Stomach smooth muscle (tissue), 2 donors: ENCODE measurements at regions not wholly inside any gene's neighbourhood (a gene's known extent, or its start where the extent isn't known, plus 50 kb on each side); places are given as distances from the start of the nearest gene placed in this dataset.
"Not testable (repeated sequence)": the region's sequence is repeated elsewhere in the genome, so short reads cannot be mapped to it uniquely, and the experiment has no call there.

Experiments
- H3K27ac ChIP-seq: one replicate; pipeline ENCODE4 v1.7.0; 2013; ENCODE audit warnings: mild to moderate bottlenecking, low read length, inconsistent platforms
- H3K27me3 ChIP-seq, 2 donors: one replicate each; pipeline ENCODE4 v1.7.0; 2013; ENCODE audit warnings: low read length in 2 of 2; ENCODE audit not compliant: insufficient read depth in 2 of 2, control insufficient read depth in 1 of 2
- H3K36me3 ChIP-seq, 2 donors: one replicate each; pipeline ENCODE4 v1.7.0; 2013; ENCODE audit warnings: low read length in 2 of 2; ENCODE audit not compliant: control insufficient read depth in 2 of 2, insufficient read depth in 2 of 2
- H3K4me1 ChIP-seq: one replicate; pipeline ENCODE4 v1.7.0; 2013; ENCODE audit warnings: low read length; ENCODE audit not compliant: control insufficient read depth, insufficient read depth
- H3K4me3 ChIP-seq, 2 donors: one replicate each; pipeline ENCODE4 v1.7.0; 2013; ENCODE audit warnings: low read length in 2 of 2
- H3K9ac ChIP-seq, 2 donors: one replicate each; pipeline ENCODE4 v1.7.0; 2013; ENCODE audit warnings: low read length in 2 of 2, mild to moderate bottlenecking in 1 of 2
- H3K9me3 ChIP-seq, 2 donors: one replicate each; pipeline ENCODE4 v1.7.0; 2013; ENCODE audit warnings: low read length in 2 of 2; ENCODE audit not compliant: control insufficient read depth in 2 of 2
- donor health status: healthy.
- donor health status: Pancreatic carcinoma.

DNA sequence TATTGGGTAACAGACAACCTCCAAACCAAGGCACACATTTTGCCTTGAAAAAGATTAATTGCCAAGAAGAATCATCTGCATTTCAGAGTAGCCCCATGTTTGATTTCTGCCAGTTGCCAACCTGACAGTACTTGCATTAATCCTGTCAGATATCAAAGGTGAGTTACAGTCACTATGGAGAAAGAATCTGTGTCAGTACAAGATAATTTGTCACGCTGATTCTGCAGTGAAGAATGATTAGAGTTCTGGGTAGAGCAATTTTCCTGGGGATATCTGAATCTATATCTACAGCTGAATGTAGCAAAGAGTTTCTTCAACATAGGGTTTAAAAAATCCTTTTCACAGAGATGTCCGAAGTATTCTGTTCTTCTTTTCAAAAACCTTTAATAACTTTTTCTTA lies 150.7 kb downstream of the AKAP11 start:
- H3K36me3 ChIP-seq: no peaks in the 10 kb centered on the region
- H3K4me1 ChIP-seq: no peaks in the 10 kb centered on the region
- no peaks in the 10 kb centered on the region for H3K9me3 ChIP-seq
- H3K27me3 ChIP-seq: no peaks in the 10 kb centered on the region
- no peak overlapping the region for H3K27ac ChIP-seq
- H3K4me3 ChIP-seq: no peak overlapping the region
- H3K9ac ChIP-seq: no peak overlapping the region

DNA sequence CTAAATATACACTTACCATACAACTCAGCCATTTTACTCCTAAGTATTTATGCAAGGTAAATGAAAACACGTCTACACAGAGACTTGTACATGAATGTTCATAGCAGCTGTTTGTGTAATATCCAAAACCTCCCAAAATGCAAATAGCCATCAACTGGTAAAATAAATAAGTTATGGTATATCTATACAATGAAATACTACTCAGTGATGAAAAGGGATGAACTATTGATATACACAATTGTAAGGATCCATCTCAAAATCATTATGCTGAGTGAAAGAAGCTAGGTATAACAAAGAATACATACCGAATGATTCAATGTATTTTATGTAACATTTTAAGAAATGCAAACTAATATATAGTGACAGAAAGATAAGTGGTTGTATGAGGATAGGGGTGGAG lies 149.8 kb upstream of the TNFSF11 start:
- Histone ChIP-seq H3K4me1 (no peaks in the 10 kb centered on the region), H3K4me3 (no peak overlapping the region), H3K9ac (no peak overlapping the region), H3K36me3 (no peaks in the 10 kb centered on the region), H3K27ac (no peak overlapping the region), H3K27me3 (no peaks in the 10 kb centered on the region), H3K9me3 (no peaks in the 10 kb centered on the region)

DNA sequence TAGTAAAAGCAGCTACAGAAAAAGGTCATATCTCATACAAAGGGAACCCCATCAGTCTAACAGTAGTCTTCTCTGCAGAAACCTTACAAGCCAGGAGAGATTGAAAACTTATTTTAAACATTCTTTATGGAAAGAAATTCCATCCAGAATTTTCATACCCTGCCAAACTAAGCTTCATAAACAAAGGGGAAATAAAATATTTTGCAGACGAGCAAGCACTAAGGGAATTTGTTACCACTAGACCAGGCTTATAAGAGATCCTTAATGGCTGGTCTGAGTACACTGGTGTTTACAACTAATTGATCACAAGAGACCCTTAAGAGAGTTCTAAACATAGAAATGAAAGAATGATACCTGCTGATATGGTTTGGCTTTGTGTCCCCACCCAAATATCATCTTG lies 128.6 kb upstream of the TNFSF11 start:
- Histone ChIP-seq H3K27me3 (no peaks in the 10 kb centered on the region), H3K27ac (no peak overlapping the region), H3K36me3 (no peaks in the 10 kb centered on the region), H3K4me1 (no peaks in the 10 kb centered on the region), H3K9ac (no peak overlapping the region), H3K9me3 (peaks cover 5 to 8% of the 10 kb centered on the region in 2 donors), H3K4me3 (no peak overlapping the region)

DNA sequence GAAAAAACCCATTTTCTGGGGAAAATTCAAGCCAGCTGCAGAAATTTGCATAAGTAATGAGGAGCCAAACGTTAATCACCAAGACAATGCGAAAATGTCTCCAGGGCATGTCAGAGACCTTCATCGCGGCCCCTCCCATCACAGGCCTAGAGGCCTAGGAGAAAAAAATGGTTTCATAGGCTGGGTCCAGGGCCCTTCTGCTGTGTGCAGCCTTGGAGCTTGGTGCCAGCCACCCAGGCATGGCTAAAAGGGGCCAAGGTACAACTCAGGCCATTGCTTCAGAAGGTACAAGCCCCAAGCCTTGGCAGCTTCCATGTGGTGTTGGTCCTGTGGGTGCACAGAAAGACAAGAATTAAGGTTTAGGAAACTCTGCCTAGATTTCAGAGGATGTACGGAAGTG lies 127.4 kb upstream of the TNFSF11 start:
- not testable (repeated sequence) for H3K36me3 ChIP-seq, H3K9ac ChIP-seq, H3K27me3 ChIP-seq, H3K4me3 ChIP-seq, H3K27ac ChIP-seq, H3K9me3 ChIP-seq, H3K4me1 ChIP-seq

DNA sequence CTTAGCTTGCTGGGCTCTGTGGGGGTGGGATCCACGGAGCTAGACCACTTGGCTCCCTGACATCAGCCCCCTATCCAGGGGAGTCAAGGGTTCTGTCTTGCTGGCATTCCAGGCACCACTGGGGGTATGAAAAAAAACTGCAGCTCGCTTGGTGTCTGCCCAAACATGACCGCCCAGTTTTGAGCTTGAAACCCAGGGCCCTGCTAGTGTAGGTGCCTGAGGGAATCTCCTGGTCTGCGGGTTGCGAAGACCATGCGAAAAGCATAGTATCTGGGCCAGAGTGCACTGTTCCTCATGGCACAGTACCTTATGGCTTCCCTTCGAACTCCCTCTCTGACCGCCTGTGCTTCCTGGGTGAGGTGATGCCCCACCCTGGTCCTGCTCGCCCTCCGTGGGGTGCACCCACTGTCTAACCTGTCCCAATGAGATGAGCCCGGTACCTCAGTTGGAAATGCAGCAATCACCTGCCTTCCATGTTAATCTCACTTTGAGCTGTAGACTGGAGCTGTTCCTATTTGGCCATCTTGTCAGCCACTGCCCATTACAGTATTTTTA lies 120.8 kb upstream of the TNFSF11 start:
- Histone ChIP-seq H3K27me3 (no peaks in the 10 kb centered on the region), H3K9ac (no peak overlapping the region), H3K9me3 (no peaks in the 10 kb centered on the region), H3K36me3 (no peaks in the 10 kb centered on the region), H3K4me3 (no peak overlapping the region), H3K4me1 (no peaks in the 10 kb centered on the region), H3K27ac (no peak overlapping the region)

DNA sequence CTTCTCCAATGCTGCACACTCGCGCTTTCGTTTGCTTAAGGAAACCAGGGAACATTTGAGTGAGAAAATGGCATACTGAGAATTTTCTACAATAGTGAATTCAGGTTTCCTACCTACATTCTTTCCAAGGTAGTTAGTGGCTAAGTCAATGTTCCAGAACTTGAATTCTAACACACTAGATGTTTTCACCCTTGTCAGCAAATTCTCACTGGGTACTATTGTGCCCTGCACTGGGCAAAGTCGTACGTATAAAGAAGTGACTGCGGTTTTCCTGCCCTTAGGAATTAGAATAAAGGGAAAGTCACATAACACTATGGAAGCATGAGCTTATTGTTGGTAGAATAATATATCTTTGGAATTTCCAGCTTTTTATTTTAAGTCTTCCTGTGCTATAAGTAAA lies 119.2 kb upstream of the TNFSF11 start:
- no peaks in the 10 kb centered on the region for H3K9me3 ChIP-seq
- no peaks in the 10 kb centered on the region for H3K36me3 ChIP-seq
- no peaks in the 10 kb centered on the region for H3K4me1 ChIP-seq
- H3K9ac ChIP-seq: no peak overlapping the region
- H3K27ac ChIP-seq: no peak overlapping the region
- no peaks in the 10 kb centered on the region for H3K27me3 ChIP-seq
- H3K4me3 ChIP-seq: no peak overlapping the region

DNA sequence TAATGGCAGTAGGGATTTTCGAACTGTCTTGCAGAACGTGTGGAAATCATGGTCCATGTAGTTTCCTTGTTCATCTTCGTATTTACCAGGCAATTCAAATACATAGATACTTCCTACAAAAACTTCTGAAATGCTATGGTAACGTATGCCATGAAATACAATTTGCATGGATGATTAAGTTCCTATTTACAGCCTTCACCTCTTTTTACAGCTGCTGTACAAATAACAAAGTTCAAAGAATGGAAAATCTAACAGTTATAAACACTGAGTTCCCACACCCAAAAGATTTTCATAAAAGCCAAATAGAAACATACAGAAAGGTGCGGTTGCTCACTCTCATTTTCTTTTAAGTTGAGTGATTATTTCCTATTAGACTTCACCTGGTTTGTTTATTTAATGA lies 115.8 kb upstream of the TNFSF11 start:
- Histone ChIP-seq H3K4me1 (no peaks in the 10 kb centered on the region), H3K27me3 (no peaks in the 10 kb centered on the region), H3K36me3 (no peaks in the 10 kb centered on the region), H3K9ac (no peak overlapping the region), H3K27ac (no peak overlapping the region), H3K9me3 (peaks cover 0 to 5% of the 10 kb centered on the region in 2 donors), H3K4me3 (no peak overlapping the region)

DNA sequence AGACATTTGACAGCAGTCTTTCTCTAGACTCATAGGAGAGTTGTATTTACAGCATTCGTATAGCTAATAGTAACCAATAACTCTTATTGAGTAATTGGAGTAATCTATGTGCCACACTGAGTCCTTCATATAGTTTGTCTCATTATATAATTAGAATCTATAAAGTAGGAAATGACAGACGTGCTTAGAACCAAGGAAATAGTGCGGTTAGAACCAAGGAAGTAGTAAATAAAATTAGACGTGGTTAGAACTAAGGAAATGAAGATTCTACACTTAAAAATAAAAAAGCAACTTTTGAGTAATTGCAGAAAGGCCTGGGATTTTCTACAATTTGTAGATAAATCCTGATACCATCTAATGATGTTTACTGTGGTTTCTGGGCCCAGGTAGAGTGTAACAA lies 107.8 kb upstream of the TNFSF11 start:
- Histone ChIP-seq H3K4me3 (no peak overlapping the region), H3K27me3 (no peaks in the 10 kb centered on the region), H3K36me3 (no peaks in the 10 kb centered on the region), H3K9ac (no peak overlapping the region), H3K27ac (no peak overlapping the region), H3K9me3 (peaks cover 0 to 3% of the 10 kb centered on the region in 2 donors), H3K4me1 (no peaks in the 10 kb centered on the region)

DNA sequence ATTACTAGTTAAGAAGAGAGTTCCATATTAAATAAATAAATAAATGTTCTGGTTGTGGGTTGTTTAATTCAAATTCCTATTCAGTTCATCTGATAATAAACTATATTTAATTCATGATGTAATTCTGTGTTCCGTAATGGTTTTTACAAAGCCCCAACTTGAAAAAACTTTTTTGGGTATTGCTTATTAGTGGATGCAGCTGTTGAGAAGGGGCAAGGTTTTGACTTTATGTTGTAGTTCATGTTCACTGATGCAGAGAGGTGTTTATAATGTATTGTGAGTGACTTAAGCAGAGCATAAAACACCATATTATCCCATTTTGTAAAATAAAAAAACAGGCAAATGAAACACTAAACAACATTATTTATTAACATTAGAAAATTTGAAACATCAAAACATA lies 107.3 kb upstream of the TNFSF11 start:
- Histone ChIP-seq H3K27me3 (no peaks in the 10 kb centered on the region), H3K9ac (no peak overlapping the region), H3K4me3 (no peak overlapping the region)

DNA sequence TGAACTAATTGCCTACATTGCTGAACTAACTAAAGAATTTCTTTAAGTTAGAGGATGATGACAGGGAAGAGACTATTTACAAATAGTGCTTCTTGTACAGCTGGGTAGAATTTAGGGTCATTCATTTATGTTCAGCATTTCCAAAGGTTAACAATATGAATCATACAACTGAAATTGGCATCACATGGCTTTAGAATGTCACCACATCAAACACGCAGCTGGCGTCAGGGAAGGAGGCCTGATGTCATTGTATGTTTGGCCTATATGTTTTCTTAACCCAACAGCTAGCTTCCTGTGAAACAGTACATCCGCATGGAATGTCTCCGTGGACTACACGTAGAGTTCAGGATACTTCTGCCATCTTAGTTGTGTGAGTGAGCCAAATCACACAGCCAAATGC lies 99.0 kb upstream of the TNFSF11 start:
- Histone ChIP-seq H3K4me1 (peaks cover 2% of the 10 kb centered on the region), H3K4me3 (no peak overlapping the region), H3K27me3 (no peaks in the 10 kb centered on the region), H3K9me3 (no peaks in the 10 kb centered on the region), H3K36me3 (no peaks in the 10 kb centered on the region), H3K27ac (no peak overlapping the region), H3K9ac (no peak overlapping the region)

More for the DNA sequence above, 107.3 kb upstream of the TNFSF11 start:
- no peak overlapping the region for H3K27ac ChIP-seq
- H3K36me3 ChIP-seq: no peaks in the 10 kb centered on the region
- H3K4me1 ChIP-seq: no peaks in the 10 kb centered on the region
- no peaks in the 10 kb centered on the region for H3K9me3 ChIP-seq

DNA sequence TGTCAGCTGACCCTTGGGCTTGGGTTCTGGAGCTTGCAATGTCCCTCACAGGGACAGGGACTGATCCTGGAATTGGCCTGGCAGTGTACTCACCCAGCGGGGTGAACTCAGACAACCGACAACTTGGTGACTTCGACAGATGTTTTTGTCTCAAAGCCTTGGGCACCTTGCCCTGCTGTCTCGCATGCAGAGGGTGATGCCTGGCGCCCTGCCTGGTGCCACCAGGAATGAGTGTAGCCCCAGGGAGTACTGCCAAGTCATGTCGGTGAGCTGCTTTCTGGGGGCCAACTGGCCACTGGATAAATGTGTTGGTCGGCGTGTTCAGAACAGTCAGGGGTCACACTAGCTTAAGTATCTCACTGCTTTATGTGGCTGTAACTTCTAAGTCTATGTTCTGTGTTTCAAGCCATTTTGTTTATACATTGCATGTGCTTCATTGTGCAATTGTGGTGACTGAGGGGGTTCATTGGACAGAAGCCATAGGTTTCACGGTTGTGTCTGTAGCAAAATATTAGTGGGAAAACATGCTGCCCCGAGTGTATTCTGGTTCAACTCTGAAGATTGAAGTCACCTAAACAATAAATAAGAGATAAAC lies 96.3 kb upstream of the TNFSF11 start:
- Histone ChIP-seq H3K9me3 (no peaks in the 10 kb centered on the region), H3K27me3 (no peaks in the 10 kb centered on the region), H3K36me3 (no peaks in the 10 kb centered on the region), H3K27ac (no peak overlapping the region), H3K4me1 (peaks cover 2% of the 10 kb centered on the region), H3K9ac (no peak overlapping the region), H3K4me3 (no peak overlapping the region)
